ENCODE measurements at regions not wholly inside any gene's neighbourhood (a gene's known extent, or its start where the extent isn't known, plus 50 kb on each side); places are given as distances from the start of the nearest gene placed in this dataset.

- TF ChIP-seq TAF1 (IDR thresholded peaks at IDR 0.05; ENCODE audit: low read depth) (no peak), EGR1 (IDR thresholded peaks at IDR 0.05) (no peak), ZBTB7A (IDR thresholded peaks at IDR 0.05; ENCODE audit: low read depth) (no peak), RAD21 (IDR thresholded peaks at IDR 0.05; ENCODE audit: low read depth) (no peak), EP300 (IDR thresholded peaks at IDR 0.05; ENCODE audit: borderline replicate concordance) (no peak), REST (IDR thresholded peaks at IDR 0.05; ENCODE audit: low read depth) (no peak), TEAD4 (IDR thresholded peaks at IDR 0.05) (no peak), YY1 (IDR thresholded peaks at IDR 0.05; ENCODE audit: low read depth) (no peak), CEBPB (IDR thresholded peaks at IDR 0.05) (no peak), MAX (IDR thresholded peaks at IDR 0.05) (no peak)
Observed at GRCh38 chr6:44665143-44665542, 277.6 kb downstream of the CDC5L start.
